Trophoblast cell (in vitro differentiated cells and primary cell): ENCODE measurements at regions not wholly inside any gene's neighbourhood (a gene's known extent, or its start where the extent isn't known, plus 50 kb on each side); places are given as distances from the start of the nearest gene placed in this dataset.

Experiments
- DNase-seq, 2 donors: peaks; one replicate each; pipeline ENCODE4 v3.0.0-alpha.2; 2016
- H2AFZ ChIP-seq: 2 replicates; pipeline ENCODE4 v1.6.1; 2013; ENCODE audit warnings: low read length, moderate library complexity, mild to moderate bottlenecking; ENCODE audit not compliant: insufficient read depth, poor library complexity
- H2AK5ac ChIP-seq: 2 replicates; pipeline ENCODE4 v1.6.1; 2013; ENCODE audit warnings: mild to moderate bottlenecking, low read length
- H2BK120ac ChIP-seq: 2 replicates; pipeline ENCODE4 v1.6.1; 2013; ENCODE audit warnings: low read length, mild to moderate bottlenecking, moderate library complexity; ENCODE audit not compliant: insufficient read depth, poor library complexity
- H2BK12ac ChIP-seq: 2 replicates; pipeline ENCODE4 v1.6.1; 2013; ENCODE audit warnings: mild to moderate bottlenecking, low read length, moderate library complexity
- H2BK5ac ChIP-seq: 2 replicates; pipeline ENCODE4 v1.6.1; 2013; ENCODE audit warnings: low read length, low read depth, moderate library complexity, mild to moderate bottlenecking; ENCODE audit not compliant: poor library complexity
- H3K14ac ChIP-seq: 2 replicates; pipeline ENCODE4 v1.6.1; 2013; ENCODE audit warnings: mild to moderate bottlenecking, low read length
- H3K18ac ChIP-seq: 2 replicates; pipeline ENCODE4 v1.6.1; 2013; ENCODE audit warnings: mild to moderate bottlenecking, low read length
- H3K23ac ChIP-seq: 2 replicates; pipeline ENCODE4 v1.6.1; 2013; ENCODE audit warnings: low read length
- H3K27ac ChIP-seq: 2 replicates; pipeline ENCODE4 v1.5.1; 2013; ENCODE audit warnings: low read depth, mild to moderate bottlenecking, inconsistent platforms, low read length, moderate library complexity
- H3K27me3 ChIP-seq: 2 replicates; pipeline ENCODE4 v1.6.1; 2013; ENCODE audit warnings: inconsistent platforms, mild to moderate bottlenecking, low read length, moderate library complexity; ENCODE audit not compliant: insufficient read depth
- H3K36me3 ChIP-seq, 2 experiments: 1 replicate in 1 of 2; 2 replicates in 1 of 2; pipeline ENCODE4 v1.6.1; 2013; ENCODE audit warnings: low read length in 2 of 2, mild to moderate bottlenecking in 2 of 2, moderate library complexity in 1 of 2; ENCODE audit not compliant: insufficient read depth in 2 of 2, control insufficient read depth in 1 of 2
- H3K4ac ChIP-seq: 2 replicates; pipeline ENCODE4 v1.6.1; 2013; ENCODE audit warnings: low read depth, mild to moderate bottlenecking, low read length, moderate library complexity
- H3K4me1 ChIP-seq, 2 experiments: 1 replicate in 1 of 2; 2 replicates in 1 of 2; pipeline ENCODE4 v1.6.1; 2013; ENCODE audit warnings: low read length in 2 of 2, mild to moderate bottlenecking in 2 of 2, moderate library complexity in 1 of 2; ENCODE audit not compliant: insufficient read depth in 2 of 2, control insufficient read depth in 1 of 2
- H3K4me2 ChIP-seq: 2 replicates; pipeline ENCODE4 v1.6.1; 2013; ENCODE audit warnings: inconsistent platforms, mild to moderate bottlenecking, low read length, moderate library complexity
- H3K4me3 ChIP-seq: 2 replicates; pipeline ENCODE4 v1.5.1; 2013; ENCODE audit warnings: mild to moderate bottlenecking, low read depth, low read length, inconsistent platforms
- H3K79me1 ChIP-seq: one replicate; pipeline ENCODE4 v1.6.1; 2013; ENCODE audit warnings: low read length
- H3K79me2 ChIP-seq: 2 replicates; pipeline ENCODE4 v1.6.1; 2013; ENCODE audit warnings: low read length, mild to moderate bottlenecking; ENCODE audit not compliant: control insufficient read depth, insufficient read depth, poor library complexity
- H3K9ac ChIP-seq: 2 replicates; pipeline ENCODE4 v1.6.1; 2013; ENCODE audit warnings: mild to moderate bottlenecking, low read length
- H3K9me3 ChIP-seq: 2 replicates; pipeline ENCODE4 v1.6.1; 2013; ENCODE audit warnings: low read depth, mild to moderate bottlenecking, control low read depth, inconsistent platforms, low read length; ENCODE audit not compliant: insufficient read depth
- H4K12ac ChIP-seq: 2 replicates; pipeline ENCODE4 v1.6.1; 2013; ENCODE audit warnings: low read depth, mild to moderate bottlenecking, low read length, moderate library complexity
- H4K8ac ChIP-seq: 2 replicates; pipeline ENCODE4 v1.6.1; 2013; ENCODE audit warnings: low read depth, mild to moderate bottlenecking, low read length, moderate library complexity
- H4K91ac ChIP-seq: one replicate; pipeline ENCODE4 v1.6.1; 2013; ENCODE audit warnings: low read depth, mild to moderate bottlenecking, low read length, moderate library complexity
- WGBS: extraction: QIAGEN DNeasy Blood & Tissue Kit; methylation state at CpG from one replicate; pipeline ENCODE4 v1.1.7; 2013; ENCODE audit warnings: missing lambda C conversion rate; ENCODE audit not compliant: insufficient read length, insufficient coverage; ENCODE audit errors: extremely low coverage; 5-methylcytosine and 5-hydroxymethylcytosine counted together

DNA sequence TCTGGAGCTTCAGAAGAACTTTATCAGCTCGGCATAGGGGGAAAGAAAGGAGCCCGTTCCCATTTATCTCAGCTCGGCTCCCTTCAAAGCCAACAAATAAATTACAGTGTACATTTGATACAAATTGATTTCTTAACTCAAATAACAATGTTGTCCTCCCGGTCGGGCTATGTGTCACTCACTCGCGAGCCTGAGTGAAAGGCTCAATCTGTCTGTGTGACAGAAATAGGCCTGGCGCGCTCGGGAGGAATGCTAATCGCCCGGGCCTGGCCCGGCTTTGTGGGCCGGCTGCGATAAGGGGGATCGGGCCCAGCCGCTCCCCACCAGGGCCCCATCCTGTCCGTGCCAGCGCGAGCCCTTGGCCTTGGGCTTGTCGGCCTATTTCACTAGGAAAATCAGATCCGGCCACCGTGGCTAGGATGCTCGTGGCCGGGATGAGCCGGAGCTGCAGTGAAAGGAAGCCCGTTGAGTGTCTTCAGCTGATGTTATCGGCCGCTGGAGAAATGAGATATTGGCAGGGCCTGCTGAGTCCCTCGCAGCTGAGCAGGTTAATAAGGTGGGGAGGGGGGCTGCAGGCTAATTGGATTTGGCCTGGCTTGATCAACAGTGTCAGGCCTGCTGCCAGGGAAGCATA, 258.7 kb downstream of the IRX1 start:
- Histone ChIP-seq H2AK5ac (no peak overlapping the region), H3K36me3 (no peaks in the 10 kb centered on the region), H3K79me2 (no peaks in the 10 kb centered on the region), H2BK5ac (no peak overlapping the region), H3K9me3 (peaks cover 1% of the 10 kb centered on the region), H3K14ac (no peak overlapping the region), H4K8ac (no peak overlapping the region), H4K12ac (no peak overlapping the region), H3K9ac (no peak overlapping the region), H3K4me3 (no peak overlapping the region), H3K4ac (no peak overlapping the region), H3K18ac (no peak overlapping the region), H3K27me3 (no peaks in the 10 kb centered on the region), H3K79me1 (no peaks in the 10 kb centered on the region), H3K4me2 (no peak overlapping the region), H3K4me1 (no peaks in the 10 kb centered on the region), H2BK12ac (no peak overlapping the region), H4K91ac (no peak overlapping the region), H2BK120ac (no peak overlapping the region), H3K23ac (no peak overlapping the region), H2AFZ (no peak overlapping the region), H3K27ac (no peak overlapping the region)
- WGBS: no CpG with 5 or more reads among the region's 30 CpGs
- peak in 1 of 2 donors; percentile 15 for DNase-seq

DNA sequence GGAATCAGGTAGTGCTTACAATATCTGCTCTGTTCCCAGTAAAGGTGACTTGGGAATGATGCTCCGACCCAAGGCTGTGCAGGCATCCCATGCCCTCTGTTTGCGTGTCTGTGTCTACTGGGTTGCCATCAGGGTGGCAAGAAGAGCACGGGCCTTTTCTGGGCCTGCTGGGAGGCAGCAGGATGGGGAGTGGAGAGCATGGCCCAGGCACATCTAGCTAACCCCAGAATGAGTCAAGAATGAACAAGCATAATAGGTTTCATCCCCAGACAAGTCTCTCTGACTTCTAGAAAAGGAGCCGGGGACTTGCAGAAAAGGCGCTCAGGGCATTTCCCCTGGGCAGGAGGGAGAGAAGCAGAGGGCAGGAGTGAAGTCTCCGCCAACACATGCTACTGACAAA, 260.4 kb downstream of the IRX1 start:
- DNase-seq: no peak
- H3K4ac ChIP-seq: no peak overlapping the region
- WGBS: no CpG with 5 or more reads among the region's 6 CpGs
- H2AK5ac ChIP-seq: no peak overlapping the region
- no peak overlapping the region for H3K14ac ChIP-seq
- H4K8ac ChIP-seq: no peak overlapping the region
- H2BK120ac ChIP-seq: no peak overlapping the region
- H2AFZ ChIP-seq: no peak overlapping the region
- no peak overlapping the region for H3K4me2 ChIP-seq
- no peak overlapping the region for H3K23ac ChIP-seq
- no peak overlapping the region for H4K91ac ChIP-seq
- no peaks in the 10 kb centered on the region for H3K36me3 ChIP-seq
- no peak overlapping the region for H3K18ac ChIP-seq
- H3K79me2 ChIP-seq: no peaks in the 10 kb centered on the region
- H3K9me3 ChIP-seq: peaks cover 1% of the 10 kb centered on the region
- no peak overlapping the region for H3K27ac ChIP-seq
- H3K4me3 ChIP-seq: no peak overlapping the region
- H2BK12ac ChIP-seq: no peak overlapping the region
- no peaks in the 10 kb centered on the region for H3K4me1 ChIP-seq
- no peaks in the 10 kb centered on the region for H3K27me3 ChIP-seq
- no peaks in the 10 kb centered on the region for H3K79me1 ChIP-seq
- no peak overlapping the region for H4K12ac ChIP-seq
- no peak overlapping the region for H2BK5ac ChIP-seq
- H3K9ac ChIP-seq: no peak overlapping the region

DNA sequence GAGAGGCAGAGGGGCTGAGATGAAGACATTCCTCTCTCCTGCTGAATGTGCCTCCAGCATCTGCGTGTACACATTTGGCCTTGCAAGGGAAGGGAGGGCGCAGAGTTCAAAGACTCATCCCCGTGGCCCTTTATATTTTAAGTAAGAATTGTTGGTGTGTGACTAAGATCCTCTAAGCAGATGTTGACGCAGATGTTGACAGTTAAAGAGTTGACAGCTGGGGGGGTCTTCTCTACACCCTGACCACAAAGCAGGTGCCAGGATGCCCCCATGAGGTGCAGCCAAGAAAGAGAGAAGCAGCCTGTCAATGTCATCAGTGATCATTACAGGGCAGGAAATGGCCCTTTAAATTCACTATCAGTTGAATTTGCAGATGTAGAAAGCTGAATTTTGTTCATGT, 262.9 kb downstream of the IRX1 start:
- peaks cover 2% of the 10 kb centered on the region for H3K9me3 ChIP-seq
- H3K36me3 ChIP-seq: no peaks in the 10 kb centered on the region
- no peak overlapping the region for H3K9ac ChIP-seq
- H2BK5ac ChIP-seq: no peak overlapping the region
- no peak overlapping the region for H3K4me2 ChIP-seq
- H2BK12ac ChIP-seq: no peak overlapping the region
- H3K27me3 ChIP-seq: no peaks in the 10 kb centered on the region
- no peak overlapping the region for H3K4ac ChIP-seq
- no peak overlapping the region for H2AFZ ChIP-seq
- no peak overlapping the region for H2AK5ac ChIP-seq
- H3K27ac ChIP-seq: no peak overlapping the region
- H4K8ac ChIP-seq: no peak overlapping the region
- no peak overlapping the region for H2BK120ac ChIP-seq
- no peak overlapping the region for H4K91ac ChIP-seq
- H3K23ac ChIP-seq: no peak overlapping the region
- H3K18ac ChIP-seq: no peak overlapping the region
- no peaks in the 10 kb centered on the region for H3K4me1 ChIP-seq
- H4K12ac ChIP-seq: no peak overlapping the region
- no peak overlapping the region for H3K14ac ChIP-seq
- no peaks in the 10 kb centered on the region for H3K79me2 ChIP-seq
- WGBS: no CpG with 5 or more reads among the region's 4 CpGs
- no peaks in the 10 kb centered on the region for H3K79me1 ChIP-seq
- no peak for DNase-seq
- H3K4me3 ChIP-seq: no peak overlapping the region

DNA sequence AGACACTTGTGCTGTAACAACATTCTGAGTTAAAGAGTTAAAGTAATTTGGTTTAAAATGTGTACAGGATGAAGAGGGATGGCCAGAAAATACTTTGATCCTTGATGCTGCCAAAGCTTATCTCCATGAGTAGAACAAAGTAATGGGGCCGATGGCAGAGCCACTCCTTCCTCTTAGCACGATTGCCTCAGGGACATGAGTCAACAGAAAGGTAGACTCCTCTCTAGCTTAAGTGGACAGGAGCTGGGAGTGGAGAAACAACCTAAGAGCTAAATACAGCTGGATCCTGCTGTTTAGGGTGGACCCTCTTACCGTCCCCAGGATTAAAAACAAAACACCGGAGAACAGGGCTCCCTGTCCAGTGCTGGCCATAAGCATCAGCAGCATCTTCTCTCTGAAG, 267.3 kb downstream of the IRX1 start:
- Histone ChIP-seq H3K9ac (no peak overlapping the region), H2BK120ac (no peak overlapping the region), H3K23ac (no peak overlapping the region), H3K36me3 (no peaks in the 10 kb centered on the region), H4K8ac (no peak overlapping the region), H2BK5ac (no peak overlapping the region), H3K4me3 (no peak overlapping the region), H4K91ac (no peak overlapping the region), H3K27ac (no peak overlapping the region), H2AK5ac (no peak overlapping the region), H3K14ac (no peak overlapping the region), H3K27me3 (no peaks in the 10 kb centered on the region), H4K12ac (no peak overlapping the region), H3K79me2 (no peaks in the 10 kb centered on the region), H3K4me1 (no peaks in the 10 kb centered on the region), H2BK12ac (no peak overlapping the region), H3K4ac (no peak overlapping the region), H2AFZ (no peak overlapping the region), H3K9me3 (peaks cover 6% of the 10 kb centered on the region), H3K79me1 (no peaks in the 10 kb centered on the region), H3K18ac (no peak overlapping the region), H3K4me2 (no peak overlapping the region)
- WGBS: no CpG with 5 or more reads among the region's 4 CpGs
- no peak for DNase-seq
